ENCODE measurements at regions not wholly inside any gene's neighbourhood (a gene's known extent, or its start where the extent isn't known, plus 50 kb on each side); places are given as distances from the start of the nearest gene placed in this dataset.

DNA sequence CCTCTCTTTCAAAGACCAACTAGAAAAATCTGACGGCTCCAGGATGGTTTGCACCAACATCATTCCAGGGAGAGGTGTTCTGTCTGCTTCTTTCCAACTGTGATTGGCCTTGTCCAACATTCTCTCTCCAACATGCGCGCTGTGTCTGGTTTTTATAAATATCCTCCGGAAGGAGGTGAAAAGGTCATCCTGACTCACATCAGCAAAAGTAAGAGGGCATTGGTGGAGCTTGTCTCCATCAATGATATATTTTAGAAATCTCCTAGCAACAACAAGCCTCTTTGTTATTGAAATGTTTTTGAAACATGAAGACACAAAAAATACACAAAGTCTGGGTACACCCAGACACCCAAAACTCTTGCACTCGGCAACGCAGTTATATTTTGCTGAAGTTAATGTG, 475.3 kb upstream of the JARID2 start:
- TF ChIP-seq, protein P1, sequence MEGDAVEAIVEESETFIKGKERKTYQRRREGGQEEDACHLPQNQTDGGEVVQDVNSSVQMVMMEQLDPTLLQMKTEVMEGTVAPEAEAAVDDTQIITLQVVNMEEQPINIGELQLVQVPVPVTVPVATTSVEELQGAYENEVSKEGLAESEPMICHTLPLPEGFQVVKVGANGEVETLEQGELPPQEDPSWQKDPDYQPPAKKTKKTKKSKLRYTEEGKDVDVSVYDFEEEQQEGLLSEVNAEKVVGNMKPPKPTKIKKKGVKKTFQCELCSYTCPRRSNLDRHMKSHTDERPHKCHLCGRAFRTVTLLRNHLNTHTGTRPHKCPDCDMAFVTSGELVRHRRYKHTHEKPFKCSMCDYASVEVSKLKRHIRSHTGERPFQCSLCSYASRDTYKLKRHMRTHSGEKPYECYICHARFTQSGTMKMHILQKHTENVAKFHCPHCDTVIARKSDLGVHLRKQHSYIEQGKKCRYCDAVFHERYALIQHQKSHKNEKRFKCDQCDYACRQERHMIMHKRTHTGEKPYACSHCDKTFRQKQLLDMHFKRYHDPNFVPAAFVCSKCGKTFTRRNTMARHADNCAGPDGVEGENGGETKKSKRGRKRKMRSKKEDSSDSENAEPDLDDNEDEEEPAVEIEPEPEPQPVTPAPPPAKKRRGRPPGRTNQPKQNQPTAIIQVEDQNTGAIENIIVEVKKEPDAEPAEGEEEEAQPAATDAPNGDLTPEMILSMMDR (IDR thresholded peaks at IDR 0.05; ENCODE audit: low read depth, low read length, poor library complexity, severe bottlenecking) = no peak
- TF ChIP-seq EZH2phosphoT487 (IDR thresholded peaks at IDR 0.05; ENCODE audit: borderline replicate concordance, low read length) = no peak
